ENCODE measurements at regions not wholly inside any gene's neighbourhood (a gene's known extent, or its start where the extent isn't known, plus 50 kb on each side); places are given as distances from the start of the nearest gene placed in this dataset.

GRCh38 chr12:59839514-59839913 is 243.7 kb downstream of the SLC16A7 start:
- DNase-seq (ENCODE audit: low spot score in 2 of 2): no peak
- Histone ChIP-seq H3K4me3 (no peak overlapping the region), H3K9me3 (no peaks in the 10 kb centered on the region), H3K27ac (no peak overlapping the region), H3K27me3 (no peaks in the 10 kb centered on the region), H3K4me1 (no peaks in the 10 kb centered on the region), H3K36me3 (no peaks in the 10 kb centered on the region)
- TF ChIP-seq POLR2A (IDR thresholded peaks at IDR 0.05): no peak
- TF ChIP-seq EP300 (IDR thresholded peaks at IDR 0.05): peak in 1 of 2 donors; percentile 16
- TF ChIP-seq CTCF (IDR thresholded peaks at IDR 0.05): no peak
- 58 to 73% methylated on average over 1 of the region's 1 CpG for WGBS, 2 donors

GRCh38 chr12:59843260-59843843 is 247.5 kb downstream of the SLC16A7 start:
- no peak overlapping the region for H3K4me3 ChIP-seq
- no peaks in the 10 kb centered on the region for H3K9me3 ChIP-seq
- DNase-seq (ENCODE audit: low spot score in 2 of 2): no peak
- H3K27ac ChIP-seq: no peak overlapping the region
- H3K36me3 ChIP-seq: no peaks in the 10 kb centered on the region
- TF ChIP-seq POLR2A (IDR thresholded peaks at IDR 0.05) (no peak), EP300 (IDR thresholded peaks at IDR 0.05) (no peak), CTCF (IDR thresholded peaks at IDR 0.05) (no peak)
- WGBS, 2 donors: 73 to 76% methylated on average over 3 of the region's 3 CpGs
- no peaks in the 10 kb centered on the region for H3K4me1 ChIP-seq
- H3K27me3 ChIP-seq: no peaks in the 10 kb centered on the region

GRCh38 chr12:59844750-59845149 is 248.9 kb downstream of the SLC16A7 start:
- Histone ChIP-seq H3K27me3 (no peaks in the 10 kb centered on the region), H3K27ac (no peak overlapping the region), H3K36me3 (no peaks in the 10 kb centered on the region), H3K9me3 (no peaks in the 10 kb centered on the region), H3K4me3 (no peak overlapping the region), H3K4me1 (no peaks in the 10 kb centered on the region)
- TF ChIP-seq CTCF (IDR thresholded peaks at IDR 0.05): no peak
- TF ChIP-seq EP300 (IDR thresholded peaks at IDR 0.05): no peak
- TF ChIP-seq POLR2A (IDR thresholded peaks at IDR 0.05): no peak
- no peak for DNase-seq (ENCODE audit: low spot score in 2 of 2)

GRCh38 chr12:59845293-59845692 is 249.5 kb downstream of the SLC16A7 start:
- H3K27me3 ChIP-seq: no peaks in the 10 kb centered on the region

GRCh38 chr12:59847127-59847526 is 251.3 kb downstream of the SLC16A7 start:
- Histone ChIP-seq H3K36me3 (no peaks in the 10 kb centered on the region), H3K9me3 (no peaks in the 10 kb centered on the region), H3K4me1 (no peaks in the 10 kb centered on the region), H3K27ac (no peak overlapping the region), H3K4me3 (no peak overlapping the region), H3K27me3 (no peaks in the 10 kb centered on the region)
- no peak for TF ChIP-seq CTCF (IDR thresholded peaks at IDR 0.05)
- DNase-seq (ENCODE audit: low spot score in 2 of 2): no peak

More at GRCh38 chr12:59845293-59845692, 249.5 kb downstream of the SLC16A7 start:
- TF ChIP-seq CTCF (IDR thresholded peaks at IDR 0.05): no peak
- TF ChIP-seq EP300 (IDR thresholded peaks at IDR 0.05): no peak
- TF ChIP-seq POLR2A (IDR thresholded peaks at IDR 0.05): no peak
- Histone ChIP-seq H3K4me1 (no peaks in the 10 kb centered on the region), H3K4me3 (no peak overlapping the region), H3K36me3 (no peaks in the 10 kb centered on the region), H3K9me3 (no peaks in the 10 kb centered on the region), H3K27ac (no peak overlapping the region)
- no peak for DNase-seq (ENCODE audit: low spot score in 2 of 2)
- 81 to 91% methylated on average over 1 of the region's 1 CpG for WGBS, 2 donors
